Cardiac muscle cell (in vitro differentiated cells and primary cell): ENCODE measurements at regions not wholly inside any gene's neighbourhood (a gene's known extent, or its start where the extent isn't known, plus 50 kb on each side); places are given as distances from the start of the nearest gene placed in this dataset.

ENCODE experiments used
- DNase-seq, 2 donors: peaks; one replicate each; pipeline versions ENCODE4 v3.0.0 to v3.0.0-alpha.2; 2010 to 2017; ENCODE audit warnings: low read depth in 1 of 2, low spot score in 1 of 2
- H3K27ac ChIP-seq: fragments of 200-600 bp; sonication (generic); 2 replicates; pipeline ENCODE4 v1.5.1; 2016
- H3K27me3 ChIP-seq: fragments of 200-600 bp; sonication (generic); 2 replicates; pipeline ENCODE4 v1.6.0; 2016; ENCODE audit warnings: control low read depth
- H3K36me3 ChIP-seq: fragments of 200-600 bp; sonication (generic); 2 replicates; pipeline ENCODE4 v1.5.1; 2016; ENCODE audit warnings: control low read depth
- H3K4me1 ChIP-seq: fragments of 200-600 bp; sonication (generic); 2 replicates; pipeline ENCODE4 v1.8.1; 2017; ENCODE audit warnings: low read depth, mild to moderate bottlenecking, mixed run types
- H3K4me3 ChIP-seq: fragments of 200-600 bp; sonication (generic); 2 replicates; pipeline ENCODE4 v1.5.1; 2016; ENCODE audit warnings: mild to moderate bottlenecking
- H3K9me3 ChIP-seq: fragments of 200-600 bp; sonication (generic); 2 replicates; pipeline ENCODE4 v1.5.1; 2017; ENCODE audit warnings: low read depth, mild to moderate bottlenecking, control low read depth
- TF ChIP-seq, protein P1 (sequence below): IDR thresholded peaks from 2 replicates; pipeline ENCODE4 v1.5.1; 2012; ENCODE audit warnings: low read depth, mild to moderate bottlenecking, low read length

DNA sequence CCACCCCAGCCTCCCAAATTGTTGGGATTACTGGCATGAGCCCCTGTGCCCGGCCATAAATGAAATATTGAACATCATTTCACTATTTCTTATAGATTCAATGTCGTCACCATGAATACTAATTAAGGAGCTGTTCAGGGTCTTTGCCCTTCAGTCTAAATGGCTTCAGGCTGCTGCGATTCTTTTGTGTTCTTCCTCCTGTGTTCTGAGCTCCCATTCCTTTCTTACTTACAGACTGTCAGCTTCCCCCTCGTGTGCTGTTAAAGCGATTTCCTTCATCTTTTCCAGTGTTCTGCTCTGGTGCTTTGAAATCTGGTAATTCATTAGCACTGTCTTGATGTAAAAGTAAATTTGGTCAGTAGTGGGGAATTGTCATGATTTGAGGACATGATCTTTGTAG lies 63.3 kb upstream of the PRDM1 start:
- H3K9me3 ChIP-seq, result no peaks in the 10 kb centered on the region
- no peaks in the 10 kb centered on the region for H3K4me1 ChIP-seq
- no peaks in the 10 kb centered on the region for H3K27me3 ChIP-seq
- no peak for DNase-seq
- TF ChIP-seq, protein P1, sequence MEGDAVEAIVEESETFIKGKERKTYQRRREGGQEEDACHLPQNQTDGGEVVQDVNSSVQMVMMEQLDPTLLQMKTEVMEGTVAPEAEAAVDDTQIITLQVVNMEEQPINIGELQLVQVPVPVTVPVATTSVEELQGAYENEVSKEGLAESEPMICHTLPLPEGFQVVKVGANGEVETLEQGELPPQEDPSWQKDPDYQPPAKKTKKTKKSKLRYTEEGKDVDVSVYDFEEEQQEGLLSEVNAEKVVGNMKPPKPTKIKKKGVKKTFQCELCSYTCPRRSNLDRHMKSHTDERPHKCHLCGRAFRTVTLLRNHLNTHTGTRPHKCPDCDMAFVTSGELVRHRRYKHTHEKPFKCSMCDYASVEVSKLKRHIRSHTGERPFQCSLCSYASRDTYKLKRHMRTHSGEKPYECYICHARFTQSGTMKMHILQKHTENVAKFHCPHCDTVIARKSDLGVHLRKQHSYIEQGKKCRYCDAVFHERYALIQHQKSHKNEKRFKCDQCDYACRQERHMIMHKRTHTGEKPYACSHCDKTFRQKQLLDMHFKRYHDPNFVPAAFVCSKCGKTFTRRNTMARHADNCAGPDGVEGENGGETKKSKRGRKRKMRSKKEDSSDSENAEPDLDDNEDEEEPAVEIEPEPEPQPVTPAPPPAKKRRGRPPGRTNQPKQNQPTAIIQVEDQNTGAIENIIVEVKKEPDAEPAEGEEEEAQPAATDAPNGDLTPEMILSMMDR, result no peak
- H3K36me3 ChIP-seq, result no peaks in the 10 kb centered on the region
- no peak overlapping the region for H3K27ac ChIP-seq
- H3K4me3 ChIP-seq, result no peak overlapping the region

GRCh38 chr6:106017454-106017853 lies 68.7 kb upstream of the PRDM1 start:
- H3K4me3 ChIP-seq, result no peak overlapping the region
- H3K9me3 ChIP-seq, result no peaks in the 10 kb centered on the region
- no peaks in the 10 kb centered on the region for H3K36me3 ChIP-seq
- DNase-seq, result no peak
- TF ChIP-seq, protein P1, result no peak
- H3K4me1 ChIP-seq, result no peaks in the 10 kb centered on the region
- no peak overlapping the region for H3K27ac ChIP-seq
- peaks cover 9% of the 10 kb centered on the region for H3K27me3 ChIP-seq

- H3K9me3 ChIP-seq, result no peaks in the 10 kb centered on the region
- H3K4me1 ChIP-seq, result no peaks in the 10 kb centered on the region
- H3K4me3 ChIP-seq, result no peak overlapping the region
- TF ChIP-seq, protein P1, result no peak
- no peak overlapping the region for H3K27ac ChIP-seq
- H3K27me3 ChIP-seq, result peaks cover 9% of the 10 kb centered on the region
- H3K36me3 ChIP-seq, result no peaks in the 10 kb centered on the region
- no peak for DNase-seq
These were observed 71.2 kb upstream of the PRDM1 start for GRCh38 chr6:106014955-106015354.

DNA sequence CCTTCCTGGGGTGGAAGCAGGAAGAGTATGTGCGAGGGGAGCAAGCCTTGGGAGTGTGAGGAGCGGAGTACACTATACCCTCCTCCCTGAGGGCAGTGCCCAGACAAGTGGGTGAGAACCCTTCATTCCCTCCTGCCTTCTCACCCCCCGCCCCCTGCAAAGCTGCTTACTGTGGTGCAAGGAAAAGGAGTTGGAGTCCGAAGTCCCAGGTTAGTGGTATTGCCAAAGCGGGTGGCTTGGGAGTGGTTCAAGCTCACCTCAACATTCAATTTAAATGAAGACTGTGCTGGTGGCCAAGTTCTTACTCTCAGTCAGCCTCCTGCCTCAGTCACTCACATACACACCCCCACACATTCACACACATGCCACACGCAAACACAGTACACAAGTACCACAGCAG lies 74.7 kb upstream of the PRDM1 start:
- H3K36me3 ChIP-seq, result no peaks in the 10 kb centered on the region
- no peaks in the 10 kb centered on the region for H3K9me3 ChIP-seq
- H3K4me1 ChIP-seq, result no peaks in the 10 kb centered on the region
- TF ChIP-seq, protein P1, result no peak
- no peak for DNase-seq
- H3K27ac ChIP-seq, result no peak overlapping the region
- peaks cover 9% of the 10 kb centered on the region for H3K27me3 ChIP-seq
- no peak overlapping the region for H3K4me3 ChIP-seq

DNA sequence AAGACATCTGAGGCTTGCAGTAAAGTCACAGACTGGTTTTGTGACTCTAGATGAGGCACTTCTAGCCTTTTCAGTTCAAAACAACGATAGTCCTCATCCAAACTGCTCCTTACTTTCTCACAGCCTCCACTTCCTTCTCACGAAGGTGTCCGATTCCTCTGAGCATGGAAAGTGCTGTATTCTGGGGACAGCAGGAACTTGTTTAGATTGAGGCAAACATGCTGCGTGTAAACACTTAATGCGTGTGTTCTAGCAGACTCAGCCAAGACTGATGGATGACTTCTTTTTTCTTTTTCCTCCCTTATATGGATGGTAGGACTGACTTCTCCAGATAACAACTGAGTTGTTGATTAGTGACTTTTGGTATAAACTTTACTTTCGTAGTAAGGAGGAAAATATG lies 80.2 kb upstream of the PRDM1 start:
- Histone ChIP-seq H3K4me3 (no peak overlapping the region), H3K9me3 (no peaks in the 10 kb centered on the region), H3K36me3 (no peaks in the 10 kb centered on the region), H3K27me3 (no peaks in the 10 kb centered on the region), H3K27ac (no peak overlapping the region), H3K4me1 (peaks cover 17% of the 10 kb centered on the region)
- TF ChIP-seq, protein P1, result no peak
- no peak for DNase-seq

DNA sequence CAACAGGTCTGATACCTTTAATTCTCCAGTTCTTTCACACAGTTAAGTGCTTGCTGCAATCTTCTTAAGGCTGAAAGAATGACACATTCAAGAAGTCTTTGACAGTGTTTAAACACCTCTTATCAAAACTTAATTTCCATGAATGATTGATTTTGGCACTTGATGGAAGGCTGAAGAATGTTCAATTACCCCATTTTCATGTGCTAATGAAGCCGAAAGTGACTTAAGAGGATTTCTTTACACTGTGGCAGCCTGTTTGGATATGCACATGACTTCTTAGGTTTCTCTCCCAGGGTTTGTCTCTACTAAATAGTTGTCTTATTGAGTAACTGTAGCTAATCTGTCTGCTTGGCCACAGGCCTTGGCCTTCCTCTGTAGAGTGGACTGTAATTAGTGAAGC lies 81.1 kb upstream of the PRDM1 start:
- no peaks in the 10 kb centered on the region for H3K36me3 ChIP-seq
- H3K27ac ChIP-seq, result no peak overlapping the region
- no peaks in the 10 kb centered on the region for H3K27me3 ChIP-seq
- no peaks in the 10 kb centered on the region for H3K9me3 ChIP-seq
- H3K4me1 ChIP-seq, result peaks cover 17% of the 10 kb centered on the region
- H3K4me3 ChIP-seq, result no peak overlapping the region
- no peak for DNase-seq
- TF ChIP-seq, protein P1, result no peak
